Body of pancreas (tissue), 4 donors: ENCODE measurements at regions not wholly inside any gene's neighbourhood (a gene's known extent, or its start where the extent isn't known, plus 50 kb on each side); places are given as distances from the start of the nearest gene placed in this dataset.

Experiments used
- CTCF ChIP-seq, 7 experiments: fragments of 450-650 bp in 4 of 7; fragments of 200-600 bp in 3 of 7; sonication (generic) in 3 of 7; IDR thresholded peaks; one replicate each; pipeline ENCODE4 v1.5.1; 2016 to 2019; ENCODE audit warnings: antibody characterized with exemption in 7 of 7
- POLR2A ChIP-seq, 3 donors: fragments of 450-650 bp; IDR thresholded peaks; one replicate each; pipeline ENCODE4 v1.6.1; 2016; ENCODE audit warnings: antibody characterized with exemption in 3 of 3, mild to moderate bottlenecking in 2 of 3

- no peak for TF ChIP-seq CTCF (IDR thresholded peaks at IDR 0.05)
- no peak for TF ChIP-seq POLR2A (IDR thresholded peaks at IDR 0.05)
These were observed 332.8 kb downstream of the SH2D1A start for GRCh38 chrX:124679199-124679598.
